Activated T-helper 2 cell treated with anti-CD3 and anti-CD28 coated beads, Interferon-gamma antibody, Interleukin-2, Interleukin-4, amounts not matched to agents 10 μg/mL and 5 μg/mL and 100 μg/mL, durations not matched to agents 14 hours and 24 hours and 36 hours (primary cell): ENCODE measurements at regions not wholly inside any gene's neighbourhood (a gene's known extent, or its start where the extent isn't known, plus 50 kb on each side); places are given as distances from the start of the nearest gene placed in this dataset.

Experiments used
- DNase-seq: peaks from one replicate; pipeline ENCODE4 v3.0.0; 2021; ENCODE audit warnings: low spot score
- H3K27ac Mint-ChIP-seq: one replicate; pipeline ENCODE4 v1.8.0; 2021; ENCODE audit warnings: mixed read lengths
- H3K27me3 Mint-ChIP-seq: one replicate; pipeline ENCODE4 v1.8.0; 2021; ENCODE audit warnings: low read depth, mixed read lengths
- H3K36me3 Mint-ChIP-seq: one replicate; pipeline ENCODE4 v1.8.0; 2021; ENCODE audit warnings: low read depth, mixed read lengths
- H3K4me1 Mint-ChIP-seq: one replicate; pipeline ENCODE4 v1.8.0; 2021; ENCODE audit warnings: low read depth, mixed read lengths
- H3K4me3 Mint-ChIP-seq: one replicate; pipeline ENCODE4 v1.8.0; 2021; ENCODE audit warnings: low read depth, mild to moderate bottlenecking, moderate library complexity, mixed read lengths
- H3K9me3 Mint-ChIP-seq: one replicate; pipeline ENCODE4 v1.8.0; 2021; ENCODE audit warnings: mixed read lengths
- intact Hi-C: fragments of 100-400 bp; cut with micrococcal nuclease; formaldehyde crosslinking; loops from one replicate; pipeline ENCODE4 v1.15.1; 2023

- Mint-ChIP-seq H3K27me3 (no peaks in the 10 kb centered on the region), H3K4me1 (no peaks in the 10 kb centered on the region), H3K27ac (no peak overlapping the region), H3K4me3 (no peak overlapping the region), H3K36me3 (no peaks in the 10 kb centered on the region), H3K9me3 (peaks cover 4% of the 10 kb centered on the region)
- DNase-seq = no peak
- intact Hi-C loops = no loop called here
Observed at GRCh38 chr1:178020968-178021640, 51.2 kb upstream of the SEC16B start.

GRCh38 chr1:178021950-178022349, 52.1 kb upstream of the SEC16B start:
- no peaks in the 10 kb centered on the region for H3K36me3 Mint-ChIP-seq
- DNase-seq = no peak
- no peaks in the 10 kb centered on the region for H3K27me3 Mint-ChIP-seq
- H3K9me3 Mint-ChIP-seq = peaks cover 4% of the 10 kb centered on the region
- no peak overlapping the region for H3K27ac Mint-ChIP-seq
- no peak overlapping the region for H3K4me3 Mint-ChIP-seq
- H3K4me1 Mint-ChIP-seq = no peaks in the 10 kb centered on the region
- intact Hi-C loops = no loop called here

- Mint-ChIP-seq H3K4me3 (no peak overlapping the region), H3K27me3 (no peaks in the 10 kb centered on the region), H3K36me3 (no peaks in the 10 kb centered on the region), H3K4me1 (no peaks in the 10 kb centered on the region), H3K27ac (no peak overlapping the region), H3K9me3 (peaks cover 4% of the 10 kb centered on the region)
- intact Hi-C loops = no loop called here
- DNase-seq = no peak
Observed at GRCh38 chr1:178023181-178023618, 53.3 kb upstream of the SEC16B start.

GRCh38 chr1:178024504-178024903, 54.6 kb upstream of the SEC16B start:
- no peaks in the 10 kb centered on the region for H3K36me3 Mint-ChIP-seq
- no peak for DNase-seq
- no peaks in the 10 kb centered on the region for H3K27me3 Mint-ChIP-seq

GRCh38 chr1:178025613-178026356, 55.9 kb upstream of the SEC16B start:
- Mint-ChIP-seq H3K9me3 (peaks cover 4% of the 10 kb centered on the region), H3K4me1 (no peaks in the 10 kb centered on the region), H3K27me3 (no peaks in the 10 kb centered on the region), H3K4me3 (no peak overlapping the region), H3K36me3 (no peaks in the 10 kb centered on the region), H3K27ac (no peak overlapping the region)
- DNase-seq = no peak
- intact Hi-C loops = no loop called here

More at GRCh38 chr1:178024504-178024903, 54.6 kb upstream of the SEC16B start:
- Mint-ChIP-seq H3K9me3 (peaks cover 4% of the 10 kb centered on the region), H3K27ac (no peak overlapping the region), H3K4me1 (no peaks in the 10 kb centered on the region), H3K4me3 (no peak overlapping the region)
- intact Hi-C loops = no loop called here

- H3K9me3 Mint-ChIP-seq = no peaks in the 10 kb centered on the region
- H3K36me3 Mint-ChIP-seq = no peaks in the 10 kb centered on the region
- no peak overlapping the region for H3K27ac Mint-ChIP-seq
- H3K4me1 Mint-ChIP-seq = no peaks in the 10 kb centered on the region
- no peak for DNase-seq
- intact Hi-C loops = no loop called here
- no peaks in the 10 kb centered on the region for H3K27me3 Mint-ChIP-seq
- no peak overlapping the region for H3K4me3 Mint-ChIP-seq
Observed at GRCh38 chr1:178028841-178029481, 59.1 kb upstream of the SEC16B start.

GRCh38 chr1:178030467-178030866, 60.6 kb upstream of the SEC16B start:
- H3K36me3 Mint-ChIP-seq = no peaks in the 10 kb centered on the region
- H3K9me3 Mint-ChIP-seq = no peaks in the 10 kb centered on the region
- intact Hi-C loops = loop anchor here (10.0 kb wide), 1 partner anchor 254 kb away; no protein-coding TSS in a partner anchor
- DNase-seq = no peak
- H3K27ac Mint-ChIP-seq = no peak overlapping the region
- H3K4me1 Mint-ChIP-seq = no peaks in the 10 kb centered on the region
- no peaks in the 10 kb centered on the region for H3K27me3 Mint-ChIP-seq
- H3K4me3 Mint-ChIP-seq = no peak overlapping the region

- peaks cover 2% of the 10 kb centered on the region for H3K27me3 Mint-ChIP-seq
- DNase-seq = no peak
- no peaks in the 10 kb centered on the region for H3K36me3 Mint-ChIP-seq
Observed at GRCh38 chr1:178031856-178032320, 62.0 kb upstream of the RASAL2 start.

GRCh38 chr1:178033019-178033418, 60.9 kb upstream of the RASAL2 start:
- Mint-ChIP-seq H3K9me3 (no peaks in the 10 kb centered on the region), H3K27ac (no peak overlapping the region), H3K4me1 (no peaks in the 10 kb centered on the region), H3K36me3 (no peaks in the 10 kb centered on the region), H3K4me3 (no peak overlapping the region), H3K27me3 (peaks cover 5% of the 10 kb centered on the region)
- no peak for DNase-seq
- intact Hi-C loops = loop anchor here (10.0 kb wide), 1 partner anchor 252 kb away; no protein-coding TSS in a partner anchor

More at GRCh38 chr1:178031856-178032320, 62.0 kb upstream of the RASAL2 start:
- intact Hi-C loops = loop anchor here (10.0 kb wide), 1 partner anchor 253 kb away; no protein-coding TSS in a partner anchor
- H3K27ac Mint-ChIP-seq = no peak overlapping the region
- no peaks in the 10 kb centered on the region for H3K4me1 Mint-ChIP-seq
- H3K9me3 Mint-ChIP-seq = no peaks in the 10 kb centered on the region
- no peak overlapping the region for H3K4me3 Mint-ChIP-seq

- intact Hi-C loops = loop anchor here (10.0 kb wide), 1 partner anchor 250 kb away; no protein-coding TSS in a partner anchor
- Mint-ChIP-seq H3K27ac (no peak overlapping the region), H3K27me3 (peaks cover 5% of the 10 kb centered on the region), H3K36me3 (no peaks in the 10 kb centered on the region), H3K9me3 (no peaks in the 10 kb centered on the region), H3K4me3 (no peak overlapping the region), H3K4me1 (no peaks in the 10 kb centered on the region)
- no peak for DNase-seq
Observed at GRCh38 chr1:178034676-178035075, 59.2 kb upstream of the RASAL2 start.

GRCh38 chr1:178036090-178036489, 57.8 kb upstream of the RASAL2 start:
- H3K4me3 Mint-ChIP-seq = no peak overlapping the region
- DNase-seq = no peak
- H3K27ac Mint-ChIP-seq = no peak overlapping the region
- intact Hi-C loops = loop anchor here (10.0 kb wide), 1 partner anchor 249 kb away; no protein-coding TSS in a partner anchor
- H3K9me3 Mint-ChIP-seq = no peaks in the 10 kb centered on the region
- no peaks in the 10 kb centered on the region for H3K4me1 Mint-ChIP-seq
- peaks cover 5% of the 10 kb centered on the region for H3K27me3 Mint-ChIP-seq
- no peaks in the 10 kb centered on the region for H3K36me3 Mint-ChIP-seq

- H3K4me3 Mint-ChIP-seq = no peak overlapping the region
- no peak overlapping the region for H3K27ac Mint-ChIP-seq
- intact Hi-C loops = loop anchor here (10.0 kb wide), 1 partner anchor 247 kb away; no protein-coding TSS in a partner anchor
Observed at GRCh38 chr1:178037510-178038253, 56.2 kb upstream of the RASAL2 start.

More at GRCh38 chr1:178037510-178038253, 56.2 kb upstream of the RASAL2 start:
- no peaks in the 10 kb centered on the region for H3K4me1 Mint-ChIP-seq
- no peaks in the 10 kb centered on the region for H3K9me3 Mint-ChIP-seq
- H3K36me3 Mint-ChIP-seq = no peaks in the 10 kb centered on the region
- DNase-seq = no peak
- peaks cover 5% of the 10 kb centered on the region for H3K27me3 Mint-ChIP-seq
